Neural cell (in vitro differentiated cells): ENCODE measurements at regions not wholly inside any gene's neighbourhood (a gene's known extent, or its start where the extent isn't known, plus 50 kb on each side); places are given as distances from the start of the nearest gene placed in this dataset.

Experiments
- H2AFZ ChIP-seq: fragments of 200-600, 300-800 bp; sonication (generic), shearing (Covaris generic); 2 replicates; pipeline ENCODE4 v1.6.0; 2014; ENCODE audit warnings: low read depth, mild to moderate bottlenecking, antibody characterized with exemption, low read length, moderate library complexity
- H3F3A ChIP-seq: fragments of 200-600 bp; shearing (Covaris generic); 2 replicates; pipeline ENCODE4 v1.6.1; 2016; ENCODE audit warnings: mild to moderate bottlenecking, moderate library complexity, mixed read lengths, antibody characterized with exemption, low read length; ENCODE audit not compliant: insufficient read depth, poor library complexity, severe bottlenecking
- H3K27ac ChIP-seq: fragments of 200-600, 300-800 bp; sonication (generic), shearing (Covaris generic); 2 replicates; pipeline ENCODE4 v1.5.1; 2014; ENCODE audit warnings: mild to moderate bottlenecking, low read length, moderate library complexity
- H3K27me3 ChIP-seq: fragments of 300-800, 200-600 bp; sonication (generic), shearing (Covaris generic); 2 replicates; pipeline ENCODE4 v1.6.0; 2014; ENCODE audit warnings: mild to moderate bottlenecking, low read depth, low read length, moderate library complexity; ENCODE audit not compliant: insufficient read depth
- H3K36me3 ChIP-seq: fragments of 300-800, 200-600 bp; sonication (generic), shearing (Covaris generic); 2 replicates; pipeline ENCODE4 v1.5.1; 2014; ENCODE audit warnings: mild to moderate bottlenecking, antibody characterized with exemption, low read length, moderate library complexity; ENCODE audit not compliant: insufficient read depth
- H3K4me2 ChIP-seq: fragments of 300-800, 200-600 bp; sonication (generic), shearing (Covaris generic); 2 replicates; pipeline ENCODE4 v1.6.0; 2014; ENCODE audit warnings: mild to moderate bottlenecking, low read length
- H3K4me3 ChIP-seq: fragments of 300-800, 200-600 bp; sonication (generic), shearing (Covaris generic); 2 replicates; pipeline ENCODE4 v1.5.1; 2014; ENCODE audit warnings: mild to moderate bottlenecking, low read length, moderate library complexity
- H3K79me2 ChIP-seq: fragments of 200-600 bp; shearing (Covaris generic); replicated peaks from 2 replicates; pipeline ENCODE4 v1.6.0; 2014; ENCODE audit warnings: mild to moderate bottlenecking, low read length, moderate library complexity; ENCODE audit not compliant: insufficient read depth
- H3K9ac ChIP-seq: fragments of 300-800, 200-600 bp; sonication (generic), shearing (Covaris generic); 2 replicates; pipeline ENCODE4 v1.6.1; 2016; ENCODE audit warnings: mild to moderate bottlenecking, low read length, mixed read lengths
- H3K9me2 ChIP-seq: fragments of 200-600 bp; shearing (Covaris generic); 2 replicates; pipeline ENCODE4 v1.6.1; 2016; ENCODE audit warnings: mild to moderate bottlenecking, low read length, mixed read lengths; ENCODE audit not compliant: insufficient read depth
- H3K9me3 ChIP-seq: fragments of 200-600, 300-800 bp; sonication (generic), shearing (Covaris generic); 2 replicates; pipeline ENCODE4 v1.6.1; 2016; ENCODE audit warnings: mild to moderate bottlenecking, mixed run types, low read length, moderate library complexity, mixed read lengths
- H4K20me1 ChIP-seq: fragments of 200-600 bp; shearing (Covaris generic); 2 replicates; pipeline ENCODE4 v1.6.1; 2016; ENCODE audit warnings: mild to moderate bottlenecking, mixed run types; ENCODE audit not compliant: insufficient read depth
- EP300 ChIP-seq: fragments of 450-650 bp; conservative IDR thresholded peaks from 2 replicates; pipeline ENCODE4 v1.6.1; 2014; ENCODE audit warnings: antibody characterized with exemption, mild to moderate bottlenecking, moderate library complexity; ENCODE audit not compliant: poor library complexity, severe bottlenecking
- EZH2 ChIP-seq: fragments of 200-600, 300-800 bp; shearing (Covaris generic), sonication (generic); IDR thresholded peaks from 2 replicates; pipeline ENCODE4 v1.6.1; 2014; ENCODE audit warnings: antibody characterized with exemption, low read length, borderline replicate concordance, mild to moderate bottlenecking; ENCODE audit not compliant: insufficient read depth, poor library complexity, severe bottlenecking
- MXI1 ChIP-seq: fragments of 450-650 bp; conservative IDR thresholded peaks from 2 replicates; pipeline ENCODE4 v1.6.1; 2014; ENCODE audit warnings: antibody characterized with exemption, mild to moderate bottlenecking; ENCODE audit not compliant: poor library complexity, severe bottlenecking
- POLR2AphosphoS5 ChIP-seq: IDR thresholded peaks from 2 replicates; pipeline ENCODE4 v1.6.1; 2012
- RAD21 ChIP-seq: fragments of 450-650 bp; conservative IDR thresholded peaks from 2 replicates; pipeline ENCODE4 v1.6.1; 2014; ENCODE audit warnings: antibody characterized with exemption, mild to moderate bottlenecking, moderate library complexity
- SMC3 ChIP-seq: fragments of 450-650 bp; conservative IDR thresholded peaks from 2 replicates; pipeline ENCODE4 v1.6.1; 2014; ENCODE audit warnings: antibody characterized with exemption, mild to moderate bottlenecking, moderate library complexity; ENCODE audit not compliant: poor library complexity
- TAF1 ChIP-seq: IDR thresholded peaks from 2 replicates; pipeline ENCODE4 v1.6.1; 2012; ENCODE audit warnings: low read depth
- TF ChIP-seq, protein P1 (sequence below): fragments of 450-650 bp; IDR thresholded peaks from 2 replicates; pipeline ENCODE4 v1.5.1; 2014; ENCODE audit warnings: antibody characterized with exemption, mild to moderate bottlenecking, moderate library complexity; ENCODE audit not compliant: poor library complexity, severe bottlenecking
- TF ChIP-seq, protein P2 (sequence below): IDR thresholded peaks from 2 replicates; pipeline ENCODE4 v1.6.1; 2012; ENCODE audit warnings: borderline replicate concordance

DNA sequence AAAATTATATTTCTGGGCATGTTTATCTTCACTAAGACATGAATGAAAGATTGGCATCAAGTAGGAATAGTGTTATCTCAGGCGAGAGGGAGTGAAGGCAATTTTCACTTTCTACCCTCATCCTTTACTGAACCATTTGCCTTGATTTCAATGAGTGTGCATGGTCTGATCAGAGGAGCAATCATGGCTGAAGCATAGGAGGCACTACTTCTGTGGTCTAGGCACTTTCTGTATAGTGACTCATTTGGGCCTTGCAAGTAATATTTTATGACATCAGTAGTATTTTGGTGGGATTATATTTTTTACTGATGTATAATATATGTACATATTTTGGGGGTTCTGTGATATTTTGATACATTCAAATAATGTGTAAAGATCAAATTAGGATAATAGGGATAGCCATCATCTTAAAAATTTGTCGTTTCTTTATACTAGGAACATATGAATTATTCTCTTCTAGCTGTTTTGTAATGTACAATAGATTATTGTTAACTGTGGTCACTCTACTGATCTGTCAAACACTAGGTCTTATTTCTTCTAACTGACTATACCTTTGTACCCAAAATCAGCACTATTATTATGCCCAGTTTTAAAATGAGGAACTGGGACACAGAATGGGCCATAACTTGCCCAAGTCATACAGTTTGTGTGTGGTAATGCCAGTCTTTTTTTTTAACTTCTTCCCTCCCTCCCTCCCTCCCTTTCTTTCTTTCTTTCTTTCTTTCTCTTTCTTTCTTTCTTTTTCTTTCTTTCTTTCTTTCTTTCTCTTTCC lies 101.9 kb downstream of the RAB11FIP2 start:
- no peaks in the 10 kb centered on the region for H3F3A ChIP-seq
- no peaks in the 10 kb centered on the region for H3K27me3 ChIP-seq
- no peak overlapping the region for H3K4me3 ChIP-seq
- no peaks in the 10 kb centered on the region for H4K20me1 ChIP-seq
- no peaks in the 10 kb centered on the region for H3K79me2 ChIP-seq
- no peak overlapping the region for H2AFZ ChIP-seq
- H3K9me3 ChIP-seq, result no peaks in the 10 kb centered on the region
- H3K27ac ChIP-seq, result no peak overlapping the region
- TF ChIP-seq SMC3 (no peak), EP300 (no peak), MXI1 (no peak), RAD21 (no peak), TAF1 (no peak), POLR2AphosphoS5 (no peak)
- TF ChIP-seq, protein P1, sequence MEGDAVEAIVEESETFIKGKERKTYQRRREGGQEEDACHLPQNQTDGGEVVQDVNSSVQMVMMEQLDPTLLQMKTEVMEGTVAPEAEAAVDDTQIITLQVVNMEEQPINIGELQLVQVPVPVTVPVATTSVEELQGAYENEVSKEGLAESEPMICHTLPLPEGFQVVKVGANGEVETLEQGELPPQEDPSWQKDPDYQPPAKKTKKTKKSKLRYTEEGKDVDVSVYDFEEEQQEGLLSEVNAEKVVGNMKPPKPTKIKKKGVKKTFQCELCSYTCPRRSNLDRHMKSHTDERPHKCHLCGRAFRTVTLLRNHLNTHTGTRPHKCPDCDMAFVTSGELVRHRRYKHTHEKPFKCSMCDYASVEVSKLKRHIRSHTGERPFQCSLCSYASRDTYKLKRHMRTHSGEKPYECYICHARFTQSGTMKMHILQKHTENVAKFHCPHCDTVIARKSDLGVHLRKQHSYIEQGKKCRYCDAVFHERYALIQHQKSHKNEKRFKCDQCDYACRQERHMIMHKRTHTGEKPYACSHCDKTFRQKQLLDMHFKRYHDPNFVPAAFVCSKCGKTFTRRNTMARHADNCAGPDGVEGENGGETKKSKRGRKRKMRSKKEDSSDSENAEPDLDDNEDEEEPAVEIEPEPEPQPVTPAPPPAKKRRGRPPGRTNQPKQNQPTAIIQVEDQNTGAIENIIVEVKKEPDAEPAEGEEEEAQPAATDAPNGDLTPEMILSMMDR, result no peak
- no peak overlapping the region for H3K4me2 ChIP-seq
- no peaks in the 10 kb centered on the region for H3K9me2 ChIP-seq
- H3K36me3 ChIP-seq, result no peaks in the 10 kb centered on the region
- H3K9ac ChIP-seq, result no peak overlapping the region

DNA sequence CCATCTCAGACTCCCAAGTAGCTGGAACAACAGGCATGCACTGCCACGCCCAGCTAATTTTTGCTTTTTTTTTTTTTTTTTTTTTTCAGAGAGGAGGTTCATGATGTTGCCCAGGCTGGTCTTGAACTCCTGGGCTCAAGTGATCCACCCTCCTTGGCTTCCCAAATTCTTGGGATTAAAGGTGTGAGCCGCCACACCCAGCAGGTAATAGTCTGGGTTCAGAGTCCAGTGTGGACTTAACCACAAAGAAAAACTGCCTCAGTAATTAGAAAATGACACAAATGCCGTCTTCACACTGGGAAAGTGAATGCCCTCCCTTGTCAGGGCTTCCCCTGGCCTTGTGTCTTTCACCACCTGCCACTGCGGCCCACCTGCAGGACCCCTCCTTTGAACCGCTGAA lies 101.1 kb downstream of the RAB11FIP2 start:
- Histone ChIP-seq H3K4me3 (no peak overlapping the region), H3K27me3 (no peaks in the 10 kb centered on the region), H3K79me2 (no peaks in the 10 kb centered on the region), H3K27ac (no peak overlapping the region), H3F3A (no peaks in the 10 kb centered on the region), H4K20me1 (no peaks in the 10 kb centered on the region), H3K9me3 (no peaks in the 10 kb centered on the region), H3K4me2 (no peak overlapping the region), H2AFZ (no peak overlapping the region), H3K9ac (no peak overlapping the region), H3K36me3 (no peaks in the 10 kb centered on the region), H3K9me2 (no peaks in the 10 kb centered on the region)
- TF ChIP-seq TAF1, result no peak
- TF ChIP-seq, protein P1, result no peak
- TF ChIP-seq EP300, result no peak
- no peak for TF ChIP-seq SMC3
- TF ChIP-seq MXI1, result no peak
- TF ChIP-seq, protein P2, sequence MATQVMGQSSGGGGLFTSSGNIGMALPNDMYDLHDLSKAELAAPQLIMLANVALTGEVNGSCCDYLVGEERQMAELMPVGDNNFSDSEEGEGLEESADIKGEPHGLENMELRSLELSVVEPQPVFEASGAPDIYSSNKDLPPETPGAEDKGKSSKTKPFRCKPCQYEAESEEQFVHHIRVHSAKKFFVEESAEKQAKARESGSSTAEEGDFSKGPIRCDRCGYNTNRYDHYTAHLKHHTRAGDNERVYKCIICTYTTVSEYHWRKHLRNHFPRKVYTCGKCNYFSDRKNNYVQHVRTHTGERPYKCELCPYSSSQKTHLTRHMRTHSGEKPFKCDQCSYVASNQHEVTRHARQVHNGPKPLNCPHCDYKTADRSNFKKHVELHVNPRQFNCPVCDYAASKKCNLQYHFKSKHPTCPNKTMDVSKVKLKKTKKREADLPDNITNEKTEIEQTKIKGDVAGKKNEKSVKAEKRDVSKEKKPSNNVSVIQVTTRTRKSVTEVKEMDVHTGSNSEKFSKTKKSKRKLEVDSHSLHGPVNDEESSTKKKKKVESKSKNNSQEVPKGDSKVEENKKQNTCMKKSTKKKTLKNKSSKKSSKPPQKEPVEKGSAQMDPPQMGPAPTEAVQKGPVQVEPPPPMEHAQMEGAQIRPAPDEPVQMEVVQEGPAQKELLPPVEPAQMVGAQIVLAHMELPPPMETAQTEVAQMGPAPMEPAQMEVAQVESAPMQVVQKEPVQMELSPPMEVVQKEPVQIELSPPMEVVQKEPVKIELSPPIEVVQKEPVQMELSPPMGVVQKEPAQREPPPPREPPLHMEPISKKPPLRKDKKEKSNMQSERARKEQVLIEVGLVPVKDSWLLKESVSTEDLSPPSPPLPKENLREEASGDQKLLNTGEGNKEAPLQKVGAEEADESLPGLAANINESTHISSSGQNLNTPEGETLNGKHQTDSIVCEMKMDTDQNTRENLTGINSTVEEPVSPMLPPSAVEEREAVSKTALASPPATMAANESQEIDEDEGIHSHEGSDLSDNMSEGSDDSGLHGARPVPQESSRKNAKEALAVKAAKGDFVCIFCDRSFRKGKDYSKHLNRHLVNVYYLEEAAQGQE, result no peak
- TF ChIP-seq EZH2, result no peak
- TF ChIP-seq POLR2AphosphoS5, result no peak
- no peak for TF ChIP-seq RAD21
